ENCODE measurements at regions not wholly inside any gene's neighbourhood (a gene's known extent, or its start where the extent isn't known, plus 50 kb on each side); places are given as distances from the start of the nearest gene placed in this dataset.

DNA sequence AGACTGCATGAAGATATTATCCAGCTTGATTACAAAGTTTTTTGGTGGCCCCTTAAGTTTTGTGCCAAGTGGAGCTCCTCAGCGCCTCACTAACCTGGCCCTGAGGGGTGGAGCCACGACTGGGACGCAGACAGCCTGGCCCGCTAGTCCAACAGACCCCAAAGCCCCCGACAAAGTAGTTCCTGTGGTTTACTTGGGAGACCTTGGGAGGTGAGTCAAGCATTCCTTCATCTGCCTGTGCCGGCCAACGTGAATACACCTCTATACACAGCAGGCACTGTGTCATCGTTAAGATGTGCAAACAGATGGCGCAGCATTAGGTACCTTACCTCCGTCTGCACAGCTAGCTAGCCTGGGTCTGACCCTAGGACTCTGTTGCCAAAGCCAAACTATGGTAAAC lies 55.0 kb upstream of the LAMA1 start:
- Histone ChIP-seq H3K36me3 (ENCODE audit: insufficient read depth, low read length, poor library complexity, severe bottlenecking) (no peaks in the 10 kb centered on the region), H3K27me3 (replicated peaks; ENCODE audit: insufficient read depth, low read depth, low read length, poor library complexity) (no peaks in the 10 kb centered on the region), H3K27ac (ENCODE audit: low read depth, low read length, poor library complexity, severe bottlenecking) (no peak overlapping the region), H3K4me1 (ENCODE audit: insufficient read depth, low read length, poor library complexity, severe bottlenecking) (no peaks in the 10 kb centered on the region), H3K9me3 (ENCODE audit: low read depth, low read length, poor library complexity, severe bottlenecking) (peaks cover 9% of the 10 kb centered on the region), H3K4me3 (ENCODE audit: low read depth, low read length, poor library complexity, severe bottlenecking) (no peak overlapping the region)
- CTCF ChIA-PET, result no interaction called here
- TF ChIP-seq CTCF (conservative IDR thresholded peaks at IDR 0.05; ENCODE audit: low read depth, low read length) (no peak), EZH2 (IDR thresholded peaks at IDR 0.05; ENCODE audit: borderline replicate concordance, low read depth, low read length, poor library complexity, severe bottlenecking) (no peak)
- BruUV-seq (replicated peaks), result no TSS peak
- intact Hi-C loops (cut with micrococcal nuclease; ENCODE audit: unreplicated experiment), result no loop called here
- POLR2A ChIA-PET (ENCODE audit: low non-redundant PET), result no interaction called here
- DNase-seq (ENCODE audit: low spot score), result no peak

- Histone ChIP-seq H3K4me1 (ENCODE audit: insufficient read depth, low read length, poor library complexity, severe bottlenecking) (no peaks in the 10 kb centered on the region), H3K36me3 (ENCODE audit: insufficient read depth, low read length, poor library complexity, severe bottlenecking) (no peaks in the 10 kb centered on the region), H3K9me3 (ENCODE audit: low read depth, low read length, poor library complexity, severe bottlenecking) (no peaks in the 10 kb centered on the region), H3K27me3 (replicated peaks; ENCODE audit: insufficient read depth, low read depth, low read length, poor library complexity) (no peaks in the 10 kb centered on the region), H3K4me3 (ENCODE audit: low read depth, low read length, poor library complexity, severe bottlenecking) (no peak overlapping the region), H3K27ac (ENCODE audit: low read depth, low read length, poor library complexity, severe bottlenecking) (no peak overlapping the region)
- ChIA-PET CTCF (no interaction called here), POLR2A (ENCODE audit: low non-redundant PET) (no interaction called here)
- DNase-seq (ENCODE audit: low spot score), result no peak
- no TSS peak for BruUV-seq (replicated peaks)
- intact Hi-C loops (cut with micrococcal nuclease; ENCODE audit: unreplicated experiment), result no loop called here
- TF ChIP-seq CTCF (conservative IDR thresholded peaks at IDR 0.05; ENCODE audit: low read depth, low read length) (no peak), EZH2 (IDR thresholded peaks at IDR 0.05; ENCODE audit: borderline replicate concordance, low read depth, low read length, poor library complexity, severe bottlenecking) (no peak)
These were observed 52.7 kb upstream of the LAMA1 start for GRCh38 chr18:7170292-7170691.

DNA sequence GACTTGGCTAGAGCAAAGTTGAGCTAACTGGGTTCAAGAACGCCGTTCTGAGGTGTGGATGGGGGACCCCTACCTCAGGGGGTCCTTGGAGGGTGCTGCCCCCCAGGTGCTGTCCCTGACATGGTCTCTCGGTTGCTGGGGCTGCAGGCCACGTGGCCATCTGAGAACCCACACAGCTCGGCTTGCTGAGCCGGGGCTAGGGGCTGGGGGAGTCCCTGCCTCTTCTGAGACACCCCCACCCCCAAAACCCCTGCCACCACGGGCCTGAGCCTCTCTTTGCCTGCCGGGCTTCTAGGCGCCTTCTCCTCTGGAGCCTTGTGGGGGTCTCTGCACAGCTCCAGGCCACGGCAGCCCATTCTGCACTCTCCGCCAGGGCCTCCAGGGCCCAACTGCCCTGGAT lies 52.0 kb upstream of the LAMA1 start:
- no peak for DNase-seq (ENCODE audit: low spot score)

More for the DNA sequence above, 52.0 kb upstream of the LAMA1 start:
- Histone ChIP-seq H3K36me3 (ENCODE audit: insufficient read depth, low read length, poor library complexity, severe bottlenecking) (no peaks in the 10 kb centered on the region), H3K4me1 (ENCODE audit: insufficient read depth, low read length, poor library complexity, severe bottlenecking) (no peaks in the 10 kb centered on the region), H3K27ac (ENCODE audit: low read depth, low read length, poor library complexity, severe bottlenecking) (no peak overlapping the region), H3K27me3 (replicated peaks; ENCODE audit: insufficient read depth, low read depth, low read length, poor library complexity) (no peaks in the 10 kb centered on the region), H3K4me3 (ENCODE audit: low read depth, low read length, poor library complexity, severe bottlenecking) (no peak overlapping the region), H3K9me3 (ENCODE audit: low read depth, low read length, poor library complexity, severe bottlenecking) (no peaks in the 10 kb centered on the region)
- POLR2A ChIA-PET (ENCODE audit: low non-redundant PET), result no interaction called here
- TF ChIP-seq EZH2 (IDR thresholded peaks at IDR 0.05; ENCODE audit: borderline replicate concordance, low read depth, low read length, poor library complexity, severe bottlenecking), result no peak
- no peak for TF ChIP-seq CTCF (conservative IDR thresholded peaks at IDR 0.05; ENCODE audit: low read depth, low read length)
- no TSS peak for BruUV-seq (replicated peaks)
- intact Hi-C loops (cut with micrococcal nuclease; ENCODE audit: unreplicated experiment), result no loop called here
- CTCF ChIA-PET, result no interaction called here

All from A673 (cell line).